SK-N-DZ (cell line): ENCODE measurements at regions not wholly inside any gene's neighbourhood (a gene's known extent, or its start where the extent isn't known, plus 50 kb on each side); places are given as distances from the start of the nearest gene placed in this dataset.

Experiments
- DNase-seq: peaks from one replicate; pipeline ENCODE4 v3.0.0-alpha.2; 2015; ENCODE audit warnings: low spot score

DNA sequence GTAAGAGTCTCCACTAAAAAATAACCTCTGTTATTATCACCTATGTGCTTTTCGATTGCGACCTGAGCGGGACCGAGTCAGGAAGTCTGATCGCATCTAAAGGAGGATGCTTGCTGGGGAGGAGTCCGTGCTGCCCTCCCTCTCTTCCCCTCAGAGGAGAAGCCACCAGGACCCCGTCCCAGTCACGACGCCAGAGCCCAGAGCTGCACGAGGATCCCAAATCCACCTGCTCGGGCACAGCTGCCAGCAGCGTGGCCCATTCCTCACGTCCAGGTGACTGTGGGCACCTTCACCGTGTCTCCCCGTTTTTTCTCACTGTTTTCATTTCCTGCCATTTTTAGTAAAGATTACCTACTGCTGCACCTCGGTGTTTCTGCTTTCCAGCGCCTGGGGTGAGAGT, 390.3 kb downstream of the BRD1 start:
- DNase-seq, result no peak

GRCh38 chr22:49436056-49436455, 391.6 kb downstream of the BRD1 start:
- DNase-seq, result no peak

GRCh38 chr22:49435596-49435995, 392.1 kb downstream of the BRD1 start:
- DNase-seq, result no peak

DNA sequence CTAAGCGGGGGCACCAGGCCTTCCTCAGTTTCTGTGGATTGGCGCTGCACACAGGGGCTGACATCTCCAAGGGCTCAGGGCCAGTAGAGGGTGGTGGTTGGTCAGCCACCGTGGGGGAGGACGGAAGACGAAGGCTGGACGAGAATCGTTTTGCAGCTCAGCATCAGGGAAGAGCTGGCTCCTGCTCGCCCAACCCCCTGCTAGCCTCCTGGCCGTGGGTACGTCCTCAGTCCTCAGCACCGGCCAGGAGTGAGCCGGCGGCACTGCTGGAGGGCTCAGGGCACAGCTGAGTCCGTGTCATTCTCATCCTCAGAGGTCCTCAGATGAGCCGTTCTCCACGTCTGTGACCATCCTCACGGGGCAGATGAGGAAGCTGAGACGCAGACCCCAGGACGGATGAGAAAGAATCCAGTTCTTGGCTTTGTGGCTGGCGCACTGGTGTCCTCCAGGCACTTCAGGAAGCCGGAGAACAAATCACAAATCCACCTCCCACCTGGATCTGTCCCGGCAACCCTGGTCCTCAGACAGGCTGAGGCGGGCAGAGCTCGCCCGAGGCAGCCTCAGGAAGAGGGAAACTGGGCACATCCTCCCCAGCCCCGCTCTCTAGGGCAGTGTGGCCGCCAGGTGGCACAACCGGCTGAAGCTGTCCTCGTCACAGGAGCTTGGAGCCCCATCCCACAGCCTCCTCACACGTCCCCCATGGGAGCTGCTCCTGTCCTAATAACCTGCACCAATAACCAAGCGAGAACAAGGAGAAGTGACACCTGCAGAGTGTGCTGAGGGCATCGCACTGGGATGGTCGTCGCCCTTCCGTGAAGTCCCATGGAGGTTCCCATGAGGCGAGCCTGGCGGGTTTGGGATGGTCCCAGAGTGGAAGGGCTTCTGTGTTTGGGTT, 393.7 kb downstream of the BRD1 start:
- DNase-seq, result no peak

- no peak for DNase-seq
Measured at GRCh38 chr22:49432897-49433443, 394.7 kb downstream of the BRD1 start.

DNA sequence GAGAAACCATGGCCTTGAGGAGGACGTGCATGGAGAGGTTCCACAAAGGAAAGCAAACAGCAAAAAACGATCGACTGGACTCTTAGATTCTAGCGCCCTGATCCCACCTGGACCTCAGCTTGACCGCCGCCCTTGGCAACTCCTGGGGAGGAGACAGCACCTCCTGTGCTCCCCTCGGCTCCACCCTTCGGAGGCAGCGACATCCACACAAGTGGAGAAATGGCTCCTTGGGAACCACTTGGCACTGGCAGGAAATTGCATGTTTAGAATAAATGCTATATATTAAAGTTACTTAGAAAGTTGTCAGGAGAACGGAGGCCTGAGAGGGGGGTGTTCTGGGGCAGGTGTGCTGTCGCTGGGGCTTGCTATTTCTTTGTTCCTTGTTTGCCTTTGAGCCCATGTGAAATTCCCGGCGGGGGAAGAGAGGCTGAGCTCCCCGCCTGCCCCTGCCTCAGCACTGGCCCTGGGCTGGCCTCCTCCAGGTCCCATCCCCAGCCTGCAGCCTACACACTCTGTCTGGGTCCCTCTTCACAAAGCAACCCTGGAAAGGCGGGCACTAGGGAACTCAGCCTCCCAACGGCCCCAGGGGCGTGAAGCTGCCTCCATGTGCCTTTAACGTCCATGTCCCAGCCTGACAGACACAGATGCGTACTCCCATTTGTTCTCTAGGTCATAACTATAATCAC, 395.3 kb downstream of the BRD1 start:
- no peak for DNase-seq

DNA sequence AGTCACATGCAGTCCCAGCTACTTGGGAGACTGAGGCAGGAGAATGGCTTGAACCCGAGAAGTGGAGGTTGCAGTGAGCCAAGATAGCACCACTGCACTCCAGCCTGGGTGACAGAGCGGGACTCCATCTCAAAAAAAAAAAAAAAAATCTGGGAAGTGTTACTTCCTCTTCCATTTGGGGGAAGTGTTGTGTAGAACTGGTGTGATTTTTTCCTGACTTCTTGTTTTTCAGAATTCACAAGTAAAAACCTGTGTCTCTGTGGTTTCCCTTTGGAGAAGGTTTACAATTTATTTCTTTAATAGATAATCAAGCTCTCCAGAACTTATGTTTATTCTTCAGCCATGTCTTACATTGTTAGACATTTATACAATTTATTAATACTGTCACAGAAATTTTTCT, 396.1 kb downstream of the BRD1 start:
- DNase-seq, result no peak

GRCh38 chr22:49429066-49429465, 398.6 kb downstream of the BRD1 start:
- DNase-seq, result no peak

DNA sequence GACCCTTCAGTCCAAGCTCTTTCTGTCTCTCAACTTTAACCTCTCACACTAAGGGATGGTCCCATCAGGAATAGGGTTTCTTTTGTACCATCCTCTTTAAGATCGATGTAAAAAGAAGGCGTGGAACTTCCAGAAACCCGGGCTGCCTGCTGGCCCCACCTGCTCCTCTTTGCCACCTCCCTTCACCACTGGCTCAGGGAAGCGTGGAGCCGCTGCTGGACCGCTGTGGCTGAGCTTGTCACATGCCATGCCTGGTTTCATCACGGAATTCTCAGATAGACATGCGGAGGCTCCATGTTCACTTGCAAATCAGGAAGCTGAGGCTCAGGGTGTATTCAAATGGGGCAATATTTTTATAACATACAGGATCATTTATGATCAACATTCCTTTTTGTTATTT, 399.7 kb downstream of the BRD1 start:
- no peak for DNase-seq

- no peak for DNase-seq
Measured at GRCh38 chr22:49427341-49427740, 400.3 kb downstream of the BRD1 start.

- DNase-seq, result no peak
Measured at GRCh38 chr22:49426618-49427266, 400.9 kb downstream of the BRD1 start.

DNA sequence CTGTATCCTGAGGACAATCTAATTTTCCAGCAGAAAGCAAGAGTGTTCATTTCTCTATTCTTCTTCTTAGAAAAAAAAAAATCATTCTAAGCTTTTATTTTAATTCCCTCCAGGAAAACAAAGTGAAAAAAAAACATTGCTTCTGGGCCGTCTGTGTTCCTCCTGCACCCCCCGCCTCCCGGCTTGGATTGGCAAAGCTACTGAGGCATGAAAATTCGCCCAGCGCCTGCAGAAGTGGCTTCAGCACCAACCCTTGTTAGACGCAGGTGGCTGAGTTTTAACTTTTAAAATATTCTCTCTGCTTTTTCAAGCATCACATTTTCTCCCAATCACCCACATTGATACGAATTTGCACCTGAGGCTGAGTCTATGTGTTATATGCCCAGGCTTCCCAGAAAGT, 401.6 kb downstream of the BRD1 start:
- DNase-seq, result no peak

DNA sequence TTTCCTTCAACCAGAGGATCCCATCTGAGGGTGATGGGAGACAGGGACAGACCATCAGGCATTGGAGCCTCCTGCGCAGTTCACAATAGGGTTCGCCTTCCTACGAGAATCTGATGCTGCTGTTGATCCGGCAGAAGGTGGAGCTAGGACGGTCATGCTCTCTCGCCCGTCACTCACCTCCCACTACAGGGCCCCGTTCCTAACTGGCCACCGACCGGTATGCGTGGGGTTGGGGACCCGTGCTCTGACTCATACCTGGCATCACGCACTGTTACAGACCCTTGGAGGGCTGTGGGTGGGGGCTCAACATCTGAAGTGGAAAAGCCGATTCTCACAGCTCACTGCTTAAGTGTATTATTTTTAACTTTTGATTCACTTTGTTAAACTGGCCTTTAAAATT, 402.3 kb downstream of the BRD1 start:
- no peak for DNase-seq

GRCh38 chr22:49424893-49425270, 402.8 kb downstream of the BRD1 start:
- DNase-seq, result no peak

DNA sequence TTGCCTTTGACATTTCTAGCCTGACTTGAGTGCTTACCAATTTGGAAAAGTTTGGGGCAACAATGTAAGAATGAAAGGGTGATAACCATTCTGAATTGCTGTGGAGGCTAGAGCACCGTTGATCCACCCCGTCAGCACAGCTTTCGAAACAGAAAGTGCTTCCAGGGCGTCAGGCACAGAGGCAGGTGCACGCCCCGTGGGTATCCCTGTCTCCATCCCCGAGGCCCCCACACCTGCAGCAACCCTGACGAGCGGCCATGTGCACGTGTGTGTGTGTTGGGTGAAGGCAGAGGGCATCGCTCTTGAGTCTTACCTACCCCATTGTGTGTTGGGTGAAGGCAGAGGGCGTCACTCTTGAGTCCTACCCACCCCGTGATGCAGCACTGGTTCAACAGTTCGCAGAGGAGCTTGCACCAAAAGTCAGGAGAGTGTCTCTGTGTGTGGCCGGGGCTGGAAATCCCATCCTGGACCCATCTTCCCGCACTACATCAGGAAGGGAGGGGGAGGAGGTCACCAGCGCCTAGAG, 404.5 kb downstream of the BRD1 start:
- no peak for DNase-seq

DNA sequence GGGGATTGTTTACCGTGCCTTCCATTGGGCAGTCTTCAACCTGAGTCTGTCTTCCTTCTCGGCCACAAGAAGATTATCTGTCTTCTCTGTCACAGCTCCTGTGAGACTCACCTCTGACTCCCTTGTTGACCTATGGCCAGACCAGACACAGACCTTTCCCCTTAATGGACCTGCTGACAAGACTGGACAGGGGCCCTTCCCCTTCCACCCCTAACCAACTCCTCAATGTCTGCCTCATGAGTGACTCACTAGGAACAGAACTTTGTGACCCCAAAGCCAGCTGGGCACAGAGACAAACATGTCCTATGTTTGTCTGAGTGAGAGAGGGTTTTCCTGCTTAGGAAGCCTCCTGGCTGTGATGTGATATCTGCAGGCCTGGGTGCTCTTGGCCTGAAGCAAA, 405.0 kb downstream of the BRD1 start:
- DNase-seq, result no peak

DNA sequence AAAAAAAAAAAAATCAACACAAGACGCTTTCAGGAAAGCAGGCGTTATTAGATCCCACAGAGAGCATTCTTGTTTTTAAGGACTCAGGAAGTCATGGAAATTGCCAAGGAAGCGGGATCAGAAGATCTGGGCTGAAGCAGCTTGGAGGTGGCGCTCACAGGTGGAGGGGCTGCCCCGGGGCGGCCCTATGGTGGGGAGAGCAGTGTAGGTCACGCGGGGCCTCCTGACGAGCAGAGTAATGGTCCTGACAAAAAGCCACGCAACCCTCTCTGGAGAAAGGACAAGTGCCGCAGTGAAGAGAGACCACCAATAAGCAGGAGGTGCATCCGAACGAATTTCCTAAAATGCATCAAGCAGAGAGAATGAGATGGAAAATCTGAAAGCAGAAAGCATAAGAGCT, 407.0 kb downstream of the BRD1 start:
- no peak for DNase-seq

DNA sequence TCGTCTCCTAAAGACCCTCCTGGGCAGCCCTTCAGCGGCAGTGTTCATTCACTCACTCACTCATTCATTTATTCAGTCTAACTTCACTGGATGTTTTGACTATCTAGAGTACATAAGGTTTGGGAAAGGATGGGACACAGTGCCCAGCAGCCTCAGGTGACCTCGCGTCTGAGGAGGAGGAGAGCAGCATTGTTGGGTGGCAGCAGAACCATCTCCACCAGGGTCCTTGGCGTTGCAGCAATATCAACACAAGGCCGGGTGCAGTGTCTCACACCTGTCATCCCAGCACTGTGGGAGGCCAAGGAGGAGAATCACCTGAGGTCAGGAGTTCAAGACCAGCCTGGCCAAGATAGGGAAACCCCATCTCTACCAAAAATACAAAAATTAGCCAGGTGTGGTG, 408.0 kb downstream of the BRD1 start:
- no peak for DNase-seq

- no peak for DNase-seq
Measured at GRCh38 chr22:49418943-49419342, 408.7 kb downstream of the BRD1 start.

DNA sequence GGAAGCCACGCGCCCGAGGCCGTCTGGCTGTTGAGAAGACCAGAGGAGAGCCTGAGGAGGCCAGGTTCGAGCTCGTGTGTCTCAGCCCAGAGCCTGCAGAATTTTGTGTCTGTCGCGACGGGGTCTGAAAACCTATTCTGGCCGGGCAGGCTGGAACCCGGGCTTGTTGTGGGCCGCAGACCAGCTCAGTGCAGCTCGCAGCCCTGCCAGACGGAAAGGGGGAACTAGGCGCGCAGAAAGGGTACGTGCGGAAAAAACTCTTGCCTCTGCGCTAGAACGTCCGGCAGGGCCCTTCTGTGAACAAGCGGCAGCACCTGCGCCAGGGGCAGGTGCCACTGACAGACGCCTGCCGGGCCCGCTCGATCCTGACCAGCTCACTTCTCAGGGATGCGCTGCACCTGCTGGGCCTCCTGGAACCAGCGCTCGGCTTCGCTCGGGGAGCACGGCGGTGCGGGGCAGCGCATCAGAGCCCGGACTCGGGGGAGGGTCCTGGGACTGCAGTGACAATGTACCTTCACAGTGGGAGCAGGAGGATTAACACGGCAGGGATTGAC, 409.3 kb downstream of the BRD1 start:
- DNase-seq, result no peak

GRCh38 chr22:49417833-49418232, 409.8 kb downstream of the BRD1 start:
- no peak for DNase-seq

DNA sequence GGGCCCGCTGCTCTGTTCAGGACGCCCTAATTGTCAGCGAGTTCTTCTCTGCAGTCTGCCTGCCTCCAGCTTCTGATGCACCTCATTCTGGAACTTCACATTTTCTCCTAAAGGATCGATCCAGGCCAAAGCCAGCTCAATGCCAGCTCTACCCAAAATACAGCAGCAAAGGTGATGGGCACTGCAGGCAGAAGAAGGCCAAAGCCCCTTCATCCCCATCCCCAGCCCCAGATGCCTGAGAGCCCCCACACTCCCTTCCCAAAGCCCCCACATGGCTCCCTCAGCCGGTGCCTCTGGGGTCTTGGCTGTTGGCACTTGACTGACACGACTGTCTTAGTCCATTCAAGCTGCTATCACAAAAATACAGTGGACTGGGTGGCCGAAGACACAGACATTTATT, 410.3 kb downstream of the BRD1 start:
- no peak for DNase-seq
